ENCODE measurements at regions not wholly inside any gene's neighbourhood (a gene's known extent, or its start where the extent isn't known, plus 50 kb on each side); places are given as distances from the start of the nearest gene placed in this dataset.

GRCh38 chr7:17672783-17673182 is 267.5 kb downstream of the SNX13 start:
- TF ChIP-seq CTCF (conservative IDR thresholded peaks at IDR 0.05) (no peak), ZFX (IDR thresholded peaks at IDR 0.05) (no peak)
